Natural killer cell (primary cell): ENCODE measurements at regions not wholly inside any gene's neighbourhood (a gene's known extent, or its start where the extent isn't known, plus 50 kb on each side); places are given as distances from the start of the nearest gene placed in this dataset.

Experiments
- ATAC-seq, 3 donors: fragments of 150-1000 bp in 2 of 3; fragments of 200-7000 bp in 1 of 3; cut with Tn5 transposase; 1 replicate in 1 of 3; 2 replicates in 2 of 3; pipeline ENCODE4 v1.10.0; 2021; ENCODE audit warnings: mild to moderate bottlenecking in 2 of 3, moderate library complexity in 2 of 3
- DNase-seq, 2 donors: peaks; one replicate each; pipeline versions ENCODE4 v3.0.0 to v3.0.0-alpha.2; 2013 to 2021; ENCODE audit warnings: mixed read lengths in 1 of 2
- H3K27ac ChIP-seq: one replicate; pipeline ENCODE4 v1.5.1; 2013; ENCODE audit warnings: mild to moderate bottlenecking, low read length
- H3K27me3 ChIP-seq: one replicate; pipeline ENCODE4 v1.6.1; 2013; ENCODE audit warnings: low read length; ENCODE audit not compliant: control insufficient read depth, insufficient read depth
- H3K36me3 ChIP-seq: one replicate; pipeline ENCODE4 v1.6.1; 2013; ENCODE audit warnings: low read length; ENCODE audit not compliant: control insufficient read depth, insufficient read depth
- H3K4me1 ChIP-seq: one replicate; pipeline ENCODE4 v1.6.1; 2013; ENCODE audit warnings: low read length; ENCODE audit not compliant: control insufficient read depth, insufficient read depth
- H3K4me3 ChIP-seq: one replicate; pipeline ENCODE4 v1.5.1; 2013; ENCODE audit warnings: low read length
- H3K9me3 ChIP-seq: one replicate; pipeline ENCODE4 v1.6.1; 2013; ENCODE audit warnings: low read length; ENCODE audit not compliant: control insufficient read depth, insufficient read depth
- H3K27ac Mint-ChIP-seq, 2 donors: one replicate each; pipeline ENCODE4 v1.8.0; 2022; ENCODE audit warnings: mild to moderate bottlenecking in 2 of 2, mixed read lengths in 2 of 2, moderate library complexity in 1 of 2
- H3K27me3 Mint-ChIP-seq, 2 donors: one replicate each; pipeline ENCODE4 v1.8.0; 2022; ENCODE audit warnings: low read depth in 2 of 2, mixed read lengths in 2 of 2
- H3K36me3 Mint-ChIP-seq: one replicate; pipeline ENCODE4 v1.8.0; 2022; ENCODE audit warnings: mixed read lengths
- H3K4me1 Mint-ChIP-seq, 2 donors: one replicate each; pipeline ENCODE4 v1.8.0; 2022; ENCODE audit warnings: mixed read lengths in 2 of 2
- H3K4me3 Mint-ChIP-seq: one replicate; pipeline ENCODE4 v1.8.0; 2022; ENCODE audit warnings: mild to moderate bottlenecking, moderate library complexity, mixed read lengths
- H3K9me3 Mint-ChIP-seq, 2 donors: one replicate each; pipeline ENCODE4 v1.8.0; 2022; ENCODE audit warnings: mixed read lengths in 2 of 2
- CTCF ChIP-seq: fragments of 200-600 bp; IDR thresholded peaks from one replicate; pipeline ENCODE4 v1.8.0; 2022; ENCODE audit warnings: antibody characterized with exemption
- WGBS: methylation state at CpG from one replicate; pipeline ENCODE4 v1.1.7; 2013; ENCODE audit warnings: missing lambda C conversion rate; ENCODE audit not compliant: insufficient coverage; 5-methylcytosine and 5-hydroxymethylcytosine counted together
- intact Hi-C: fragments of 100-400 bp; cut with micrococcal nuclease; formaldehyde crosslinking; loops from one replicate; pipeline ENCODE4 v1.14.2; 2022

- intact Hi-C loops: no loop called here
- H3K9me3 Mint-ChIP-seq: no peaks in the 10 kb centered on the region
- no peaks in the 10 kb centered on the region for H3K27me3 Mint-ChIP-seq
- H3K27me3 ChIP-seq: no peaks in the 10 kb centered on the region
- DNase-seq (no peak), ATAC-seq (no peak)
- no peaks in the 10 kb centered on the region for H3K36me3 Mint-ChIP-seq
- 82% methylated on average over 27 of the region's 28 CpGs for WGBS
- H3K4me3 Mint-ChIP-seq: no peak overlapping the region
- H3K27ac Mint-ChIP-seq: peak overlapping the region in 1 of 2 donors; percentile 43
- H3K4me1 Mint-ChIP-seq: peaks cover 0 to 1% of the 10 kb centered on the region in 2 donors
- no peak overlapping the region for H3K27ac ChIP-seq
- TF ChIP-seq CTCF: no peak
- H3K4me3 ChIP-seq: no peak overlapping the region
- H3K36me3 ChIP-seq: no peaks in the 10 kb centered on the region
- H3K4me1 ChIP-seq: peaks cover 6% of the 10 kb centered on the region
- peaks cover 7% of the 10 kb centered on the region for H3K9me3 ChIP-seq
These were observed 138.8 kb downstream of the HFE start for GRCh38 chr6:26225848-26226578.

- peak overlapping the region in 1 of 2 donors; percentile 43 for H3K27ac Mint-ChIP-seq
- Histone ChIP-seq H3K27me3 (no peaks in the 10 kb centered on the region), H3K9me3 (peaks cover 7% of the 10 kb centered on the region), H3K36me3 (no peaks in the 10 kb centered on the region), H3K27ac (no peak overlapping the region), H3K4me1 (peaks cover 6% of the 10 kb centered on the region), H3K4me3 (no peak overlapping the region)
- intact Hi-C loops: no loop called here
- no peaks in the 10 kb centered on the region for H3K36me3 Mint-ChIP-seq
- H3K4me3 Mint-ChIP-seq: no peak overlapping the region
- H3K9me3 Mint-ChIP-seq: no peaks in the 10 kb centered on the region
- H3K27me3 Mint-ChIP-seq: no peaks in the 10 kb centered on the region
- 100% methylated on average over 1 of the region's 3 CpGs for WGBS
- no peak for TF ChIP-seq CTCF
- ATAC-seq (no peak), DNase-seq (no peak)
- peaks cover 0 to 4% of the 10 kb centered on the region in 2 donors for H3K4me1 Mint-ChIP-seq
These were observed 138.4 kb upstream of the BTN3A2 start for GRCh38 chr6:26226579-26226967.

- Mint-ChIP-seq H3K27me3 (no peaks in the 10 kb centered on the region), H3K4me1 (peaks cover 29 to 33% of the 10 kb centered on the region in 2 donors), H3K36me3 (no peaks in the 10 kb centered on the region), H3K27ac (no peak overlapping the region), H3K9me3 (no peaks in the 10 kb centered on the region), H3K4me3 (no peak overlapping the region)
- Histone ChIP-seq H3K4me1 (peaks cover 18% of the 10 kb centered on the region), H3K27ac (no peak overlapping the region), H3K36me3 (no peaks in the 10 kb centered on the region), H3K4me3 (no peak overlapping the region), H3K27me3 (no peaks in the 10 kb centered on the region), H3K9me3 (peaks cover under 1% of the 10 kb centered on the region)
- intact Hi-C loops: loop anchor here (5.0 kb wide), 2 partner anchors 42 to 77 kb away; a partner anchor contains a TSS
- no peak for DNase-seq
- ATAC-seq: no peak
- no peak for TF ChIP-seq CTCF
- 96% methylated on average over 5 of the region's 5 CpGs for WGBS
These were observed 134.6 kb upstream of the BTN3A2 start for GRCh38 chr6:26230351-26230750.
